Effector CD8-positive, alpha-beta T cell (primary cell): ENCODE measurements at regions not wholly inside any gene's neighbourhood (a gene's known extent, or its start where the extent isn't known, plus 50 kb on each side); places are given as distances from the start of the nearest gene placed in this dataset.
A peak's percentile ranks its signal among the peaks of the same experiment; 100 is the strongest.

Experiments used
- DNase-seq: peaks from one replicate; lab custom pipeline; 2025; lab: John Stamatoyannopoulos, UW

- no peak for DNase-seq
These were observed 160.2 kb upstream of the ALKAL2 start for GRCh38 chr2:447902-448665.

- DNase-seq = no peak
These were observed 159.2 kb upstream of the ALKAL2 start for GRCh38 chr2:446963-447530.

- DNase-seq = no peak
These were observed 158.5 kb upstream of the ALKAL2 start for GRCh38 chr2:446303-446874.

- no peak for DNase-seq
These were observed 158.0 kb upstream of the ALKAL2 start for GRCh38 chr2:445896-446295.

GRCh38 chr2:444937-445884, 157.3 kb upstream of the ALKAL2 start:
- DNase-seq = no peak

GRCh38 chr2:443741-444140, 155.8 kb upstream of the ALKAL2 start:
- DNase-seq = no peak

- no peak for DNase-seq
These were observed 155.3 kb upstream of the ALKAL2 start for GRCh38 chr2:443216-443615.

- DNase-seq = no peak
These were observed 153.5 kb upstream of the ALKAL2 start for GRCh38 chr2:441258-442022.

- DNase-seq = no peak
These were observed 152.5 kb upstream of the ALKAL2 start for GRCh38 chr2:440403-440740.

GRCh38 chr2:439556-440402, 151.9 kb upstream of the ALKAL2 start:
- DNase-seq = no peak

GRCh38 chr2:439077-439476, 151.2 kb upstream of the ALKAL2 start:
- DNase-seq = no peak

GRCh38 chr2:437756-438393, 150.0 kb upstream of the ALKAL2 start:
- peak; percentile 42 for DNase-seq

GRCh38 chr2:437180-437579, 149.3 kb upstream of the ALKAL2 start:
- DNase-seq = no peak

- no peak for DNase-seq
These were observed 148.3 kb upstream of the ALKAL2 start for GRCh38 chr2:436205-436604.

- no peak for DNase-seq
These were observed 146.7 kb upstream of the ALKAL2 start for GRCh38 chr2:434625-435024.

GRCh38 chr2:433216-433615, 145.3 kb upstream of the ALKAL2 start:
- no peak for DNase-seq

- DNase-seq = no peak
These were observed 142.6 kb upstream of the ALKAL2 start for GRCh38 chr2:430291-431040.

GRCh38 chr2:429575-430254, 141.8 kb upstream of the ALKAL2 start:
- no peak for DNase-seq

GRCh38 chr2:429142-429541, 141.3 kb upstream of the ALKAL2 start:
- DNase-seq = no peak
